ENCODE measurements at regions not wholly inside any gene's neighbourhood (a gene's known extent, or its start where the extent isn't known, plus 50 kb on each side); places are given as distances from the start of the nearest gene placed in this dataset.

GRCh38 chr6:160899671-160900430 lies 91.7 kb upstream of the MAP3K4 start:
- TF ChIP-seq, protein P1, sequence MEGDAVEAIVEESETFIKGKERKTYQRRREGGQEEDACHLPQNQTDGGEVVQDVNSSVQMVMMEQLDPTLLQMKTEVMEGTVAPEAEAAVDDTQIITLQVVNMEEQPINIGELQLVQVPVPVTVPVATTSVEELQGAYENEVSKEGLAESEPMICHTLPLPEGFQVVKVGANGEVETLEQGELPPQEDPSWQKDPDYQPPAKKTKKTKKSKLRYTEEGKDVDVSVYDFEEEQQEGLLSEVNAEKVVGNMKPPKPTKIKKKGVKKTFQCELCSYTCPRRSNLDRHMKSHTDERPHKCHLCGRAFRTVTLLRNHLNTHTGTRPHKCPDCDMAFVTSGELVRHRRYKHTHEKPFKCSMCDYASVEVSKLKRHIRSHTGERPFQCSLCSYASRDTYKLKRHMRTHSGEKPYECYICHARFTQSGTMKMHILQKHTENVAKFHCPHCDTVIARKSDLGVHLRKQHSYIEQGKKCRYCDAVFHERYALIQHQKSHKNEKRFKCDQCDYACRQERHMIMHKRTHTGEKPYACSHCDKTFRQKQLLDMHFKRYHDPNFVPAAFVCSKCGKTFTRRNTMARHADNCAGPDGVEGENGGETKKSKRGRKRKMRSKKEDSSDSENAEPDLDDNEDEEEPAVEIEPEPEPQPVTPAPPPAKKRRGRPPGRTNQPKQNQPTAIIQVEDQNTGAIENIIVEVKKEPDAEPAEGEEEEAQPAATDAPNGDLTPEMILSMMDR (IDR thresholded peaks at IDR 0.05), result no peak
- no peak for TF ChIP-seq POLR2A (IDR thresholded peaks at IDR 0.05)
